ENCODE measurements at regions not wholly inside any gene's neighbourhood (a gene's known extent, or its start where the extent isn't known, plus 50 kb on each side); places are given as distances from the start of the nearest gene placed in this dataset.

GRCh38 chr1:55726994-55727393 lies 511.8 kb upstream of the USP24 start:
- DNase-seq: no peak

DNA sequence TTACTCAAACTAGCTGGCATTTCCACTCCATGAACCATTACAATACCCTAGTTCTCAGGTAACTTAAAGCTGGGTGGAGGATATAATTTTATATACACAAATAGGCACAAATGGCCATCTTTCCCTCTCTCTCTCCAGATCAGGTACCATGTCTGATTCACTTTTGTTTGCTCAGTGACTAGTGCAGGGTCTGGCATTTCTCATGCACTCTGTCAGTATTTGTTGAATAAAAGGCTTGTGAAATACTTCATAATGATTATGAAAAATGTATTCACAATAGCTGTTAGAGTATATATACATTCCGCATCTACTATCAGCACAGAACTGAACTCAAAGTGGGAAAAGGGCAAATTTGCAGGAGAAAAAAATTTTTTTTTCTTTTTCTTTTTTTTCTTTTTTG lies 510.2 kb upstream of the USP24 start:
- no peak for DNase-seq

- no peak for DNase-seq
Observed at GRCh38 chr1:55724551-55725325, 509.6 kb upstream of the USP24 start.

GRCh38 chr1:55723001-55723400 lies 507.8 kb upstream of the USP24 start:
- no peak for DNase-seq

DNA sequence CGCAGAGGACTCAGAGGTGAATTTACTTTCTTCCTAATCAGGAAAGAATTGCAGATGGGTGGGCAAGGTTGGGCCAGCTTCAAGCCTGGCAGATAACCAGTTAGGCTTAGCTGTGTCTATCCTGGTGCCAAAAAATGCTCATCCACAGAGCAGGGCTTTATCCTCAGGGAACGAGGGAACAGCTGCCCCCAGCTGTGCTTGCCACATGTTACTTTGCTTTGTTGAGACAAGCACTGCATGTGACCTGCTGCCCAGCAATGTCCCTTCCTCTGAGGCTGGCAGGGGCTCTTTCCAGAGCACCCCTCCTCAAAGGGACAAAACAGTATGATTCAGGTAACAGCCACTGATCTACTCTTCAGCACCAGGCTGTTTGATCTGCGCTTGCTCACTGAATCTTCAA lies 505.1 kb upstream of the USP24 start:
- DNase-seq: peak; percentile 22

DNA sequence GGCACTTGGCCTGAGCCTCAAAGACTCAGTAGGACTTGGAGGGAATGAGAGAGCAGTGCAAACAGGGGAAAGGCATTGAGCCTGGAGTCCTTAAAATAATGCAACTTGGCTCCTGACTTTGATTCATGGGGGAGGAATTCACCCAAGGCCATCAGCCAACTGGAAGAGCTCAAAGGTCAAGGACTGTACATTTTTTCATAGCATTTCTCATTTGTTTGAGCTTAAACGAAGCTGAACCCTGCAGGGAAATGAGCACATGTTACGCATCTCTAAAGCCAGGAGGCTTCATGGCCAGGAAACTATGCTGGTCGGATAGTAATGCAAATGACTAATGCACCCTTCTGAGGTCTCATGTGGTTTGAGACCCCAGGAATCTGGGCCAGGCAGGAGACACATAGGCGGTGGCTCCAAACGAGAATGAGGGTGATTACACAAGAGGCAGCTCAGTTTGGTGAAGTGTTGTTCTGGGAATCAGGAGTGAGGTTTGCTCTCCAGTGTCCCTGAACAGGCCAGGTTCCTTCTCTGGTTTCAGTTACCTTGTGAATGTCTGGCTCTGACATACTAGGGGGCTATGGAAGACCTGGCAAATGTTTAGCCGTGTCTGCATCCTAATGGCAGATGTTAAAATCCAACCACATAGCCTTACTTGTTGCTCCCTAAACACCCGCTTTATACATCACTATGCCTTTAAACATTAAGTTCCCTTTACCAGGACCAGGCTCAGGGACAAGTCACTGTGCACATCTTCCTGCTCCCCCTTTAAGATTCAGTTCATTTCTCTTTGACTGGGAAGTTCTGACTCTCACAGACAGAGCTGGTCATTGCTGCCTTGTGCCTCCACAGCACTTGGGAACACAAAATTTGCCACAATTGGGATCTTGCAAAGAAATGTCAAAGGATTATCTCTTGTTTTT lies 503.9 kb upstream of the USP24 start:
- DNase-seq: no peak

DNA sequence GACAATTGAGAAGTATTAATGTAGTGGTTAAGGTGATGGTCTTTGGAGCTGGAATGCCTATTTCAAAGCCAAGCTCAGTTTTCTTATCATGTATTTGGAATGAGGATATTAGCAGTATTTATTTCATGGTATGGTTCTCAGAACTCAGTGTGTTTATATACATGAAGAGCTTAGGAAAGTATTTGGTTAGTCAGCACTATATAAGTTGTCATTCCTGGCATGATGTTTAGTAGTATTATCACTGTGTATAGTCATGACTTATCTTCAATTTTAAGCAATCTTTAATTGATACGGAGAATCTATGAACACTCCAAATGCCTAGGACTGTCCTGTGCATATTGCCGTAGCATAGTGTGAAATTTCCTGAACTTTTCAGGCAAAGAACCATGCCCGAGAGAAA lies 501.9 kb upstream of the USP24 start:
- DNase-seq: no peak

DNA sequence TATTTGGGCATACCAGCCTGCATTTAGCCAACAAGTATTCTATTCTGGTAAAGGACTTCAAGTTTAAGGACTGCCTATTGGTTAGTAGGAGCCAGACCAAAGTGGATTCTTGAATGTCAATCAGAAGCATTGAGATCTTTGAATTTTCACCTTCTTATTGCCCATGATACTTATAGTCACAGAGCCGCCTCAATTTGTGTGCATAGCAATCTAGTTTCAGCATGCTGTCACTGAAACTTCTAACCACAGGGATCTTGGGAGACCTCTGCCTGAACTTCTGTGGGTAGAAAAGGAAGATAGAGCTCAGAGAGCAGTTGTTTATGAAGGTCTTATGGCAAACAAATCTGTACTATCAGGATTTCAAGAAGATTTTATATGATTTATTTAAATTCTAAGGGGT lies 501.4 kb upstream of the USP24 start:
- DNase-seq: no peak

DNA sequence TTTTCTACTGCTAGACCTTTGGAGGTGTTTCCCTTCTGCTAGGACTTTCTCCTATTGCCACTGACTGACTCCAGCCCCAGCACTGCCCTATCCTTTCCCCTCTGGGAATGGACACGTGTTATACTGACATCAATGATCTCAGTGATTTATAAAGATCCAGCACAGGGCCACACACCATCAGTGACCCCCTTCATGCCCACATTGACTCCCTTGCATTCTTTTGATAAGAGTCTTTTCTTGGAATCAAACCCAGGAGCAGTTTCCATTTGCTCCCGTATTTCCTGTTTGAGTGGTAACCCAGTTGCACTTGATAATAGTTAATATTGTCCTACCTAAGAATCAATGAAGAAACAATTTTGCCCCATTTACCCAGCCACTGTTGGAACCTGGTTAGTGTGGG lies 501.0 kb upstream of the USP24 start:
- DNase-seq: no peak

DNA sequence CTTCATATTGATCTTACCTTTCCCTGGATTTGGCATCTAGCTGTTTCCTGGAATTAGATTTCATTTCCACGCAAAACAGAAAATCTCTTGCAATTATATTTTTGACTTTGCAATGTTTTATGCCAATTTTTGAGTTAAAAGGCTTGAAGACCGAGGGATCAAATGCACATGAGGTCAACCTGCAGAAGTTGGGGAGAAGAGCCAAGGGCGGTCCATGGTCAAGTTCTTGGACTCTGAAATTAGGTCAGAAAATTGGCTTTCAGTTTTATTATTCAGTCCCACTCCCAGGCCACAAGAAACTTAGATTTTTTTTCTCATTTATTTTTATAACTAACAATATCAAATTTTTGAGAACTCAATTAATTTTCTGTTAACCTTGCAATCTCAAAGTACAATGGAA lies 499.1 kb upstream of the USP24 start:
- no peak for DNase-seq

GRCh38 chr1:55713516-55713915 lies 498.4 kb upstream of the USP24 start:
- no peak for DNase-seq

- DNase-seq: no peak
Observed at GRCh38 chr1:55712148-55712547, 497.0 kb upstream of the USP24 start.

- no peak for DNase-seq
Observed at GRCh38 chr1:55708781-55709180, 493.6 kb upstream of the USP24 start.

DNA sequence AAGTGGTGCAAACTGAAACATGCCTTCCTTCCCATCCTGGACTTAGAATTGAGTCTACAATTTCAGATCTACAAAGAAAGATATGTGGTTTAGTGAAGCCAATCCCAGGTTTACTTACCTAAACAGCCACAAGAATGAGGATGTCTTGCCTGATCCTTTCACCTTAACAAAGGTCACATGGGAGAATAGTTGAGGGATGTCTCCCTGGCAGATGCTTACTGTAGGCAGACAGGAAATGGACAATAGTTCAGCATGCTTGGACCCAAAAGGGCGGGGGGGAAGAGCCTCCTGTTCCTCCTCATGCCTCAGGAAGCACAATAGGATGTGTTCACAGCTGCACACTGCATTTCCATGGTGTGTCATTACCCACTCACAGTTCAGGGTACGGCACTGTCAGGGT lies 492.7 kb upstream of the USP24 start:
- no peak for DNase-seq

DNA sequence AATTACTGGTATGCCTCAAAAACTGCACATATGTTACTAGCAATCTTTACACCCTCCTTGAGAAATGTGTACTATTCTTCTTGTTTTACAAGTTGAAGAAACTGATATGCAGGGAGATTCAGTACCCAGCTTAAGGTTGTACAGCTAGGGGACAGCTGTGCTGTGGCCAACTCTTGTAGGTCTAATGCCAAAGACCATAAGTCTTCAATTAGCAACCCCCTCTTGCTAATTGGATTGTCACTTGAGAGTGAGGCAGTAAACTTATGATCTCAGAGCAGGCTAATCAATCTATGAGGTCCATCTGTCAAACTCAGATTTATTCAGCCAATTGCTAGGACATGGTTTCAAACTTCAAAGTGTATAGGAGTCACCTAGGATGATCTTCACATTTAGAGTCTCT lies 492.0 kb upstream of the USP24 start:
- DNase-seq: no peak

- no peak for DNase-seq
Observed at GRCh38 chr1:55706397-55706796, 491.2 kb upstream of the USP24 start.

DNA sequence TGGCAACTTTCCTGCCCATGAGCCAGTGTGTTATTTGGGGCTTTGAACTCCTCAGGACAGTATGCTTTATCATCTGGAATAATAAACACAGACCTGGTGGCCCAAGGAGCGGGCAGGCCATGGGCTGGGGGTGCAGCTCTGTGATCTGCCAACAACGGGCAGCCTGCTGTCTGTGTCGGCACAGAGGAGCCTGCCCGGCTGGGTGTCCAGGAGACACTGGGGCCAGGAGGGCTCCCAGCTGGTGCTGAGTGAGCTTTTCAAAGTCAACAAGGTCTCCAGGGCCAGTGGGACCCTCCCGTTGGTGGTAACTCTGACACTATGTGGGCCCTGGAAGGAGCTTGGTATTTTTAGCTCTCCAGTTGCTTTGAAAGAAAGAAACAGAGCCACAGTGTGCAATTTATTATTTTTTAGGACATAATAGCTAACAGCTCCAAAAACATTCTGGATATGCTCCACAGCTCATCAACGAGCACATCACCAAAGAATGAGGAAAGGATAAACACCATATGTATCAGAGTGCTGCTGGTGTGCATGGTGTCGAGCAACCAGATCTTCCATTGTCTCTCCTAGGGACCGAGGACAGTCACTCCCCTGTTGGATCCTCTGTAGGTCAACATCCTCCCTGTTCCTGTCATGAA lies 488.7 kb upstream of the USP24 start:
- no peak for DNase-seq

- DNase-seq: no peak
Observed at GRCh38 chr1:55702064-55702463, 486.9 kb upstream of the USP24 start.

- DNase-seq: no peak
Observed at GRCh38 chr1:55700359-55701130, 485.4 kb upstream of the USP24 start.

GRCh38 chr1:55699228-55699627 lies 484.1 kb upstream of the USP24 start:
- DNase-seq: no peak

DNA sequence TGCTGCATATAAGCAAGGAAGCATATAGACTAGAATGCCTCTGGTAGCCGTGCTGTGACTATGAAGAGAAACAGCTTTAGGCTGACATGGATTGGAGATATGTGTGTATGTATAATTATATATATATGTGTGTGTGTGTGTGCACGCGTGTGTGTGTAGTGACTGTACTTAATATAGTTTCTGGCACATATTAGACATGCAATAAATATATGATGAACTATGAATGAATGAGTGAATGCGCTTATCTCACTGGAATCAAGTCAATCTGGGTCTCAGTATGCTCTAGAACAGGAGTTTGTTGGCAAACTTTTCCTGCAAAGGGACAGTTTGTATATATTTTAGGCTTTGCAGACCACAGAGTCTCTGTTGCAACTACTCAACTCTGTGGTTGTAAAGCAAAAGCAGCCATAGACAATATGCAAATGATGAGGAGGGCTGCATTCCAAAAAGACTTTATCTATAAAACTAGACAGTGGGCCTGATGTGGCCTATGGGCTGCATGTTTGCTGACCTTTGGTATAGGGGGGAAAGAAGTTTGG lies 482.9 kb upstream of the USP24 start:
- no peak for DNase-seq

- DNase-seq: no peak
Observed at GRCh38 chr1:55696891-55697290, 481.7 kb upstream of the USP24 start.
